DND-41 (cell line): ENCODE measurements at regions not wholly inside any gene's neighbourhood (a gene's known extent, or its start where the extent isn't known, plus 50 kb on each side); places are given as distances from the start of the nearest gene placed in this dataset.

Source experiments
- CTCF ChIP-seq: IDR thresholded peaks from 2 replicates; pipeline ENCODE4 v1.5.1; 2012; ENCODE audit warnings: borderline replicate concordance, low read length, moderate library complexity, mild to moderate bottlenecking; ENCODE audit not compliant: poor library complexity, severe bottlenecking; ENCODE audit errors: extremely low read depth
- EZH2 ChIP-seq: IDR thresholded peaks from 3 replicates; pipeline ENCODE4 v1.6.1; 2012; ENCODE audit warnings: borderline replicate concordance, low read depth, mild to moderate bottlenecking, moderate library complexity, low read length, inconsistent platforms; ENCODE audit not compliant: severe bottlenecking

GRCh38 chr9:28847331-28847730, 1274.0 kb upstream of the C9orf72 start:
- TF ChIP-seq EZH2 (no peak), CTCF (no peak)
